ENCODE measurements at regions not wholly inside any gene's neighbourhood (a gene's known extent, or its start where the extent isn't known, plus 50 kb on each side); places are given as distances from the start of the nearest gene placed in this dataset.

DNA sequence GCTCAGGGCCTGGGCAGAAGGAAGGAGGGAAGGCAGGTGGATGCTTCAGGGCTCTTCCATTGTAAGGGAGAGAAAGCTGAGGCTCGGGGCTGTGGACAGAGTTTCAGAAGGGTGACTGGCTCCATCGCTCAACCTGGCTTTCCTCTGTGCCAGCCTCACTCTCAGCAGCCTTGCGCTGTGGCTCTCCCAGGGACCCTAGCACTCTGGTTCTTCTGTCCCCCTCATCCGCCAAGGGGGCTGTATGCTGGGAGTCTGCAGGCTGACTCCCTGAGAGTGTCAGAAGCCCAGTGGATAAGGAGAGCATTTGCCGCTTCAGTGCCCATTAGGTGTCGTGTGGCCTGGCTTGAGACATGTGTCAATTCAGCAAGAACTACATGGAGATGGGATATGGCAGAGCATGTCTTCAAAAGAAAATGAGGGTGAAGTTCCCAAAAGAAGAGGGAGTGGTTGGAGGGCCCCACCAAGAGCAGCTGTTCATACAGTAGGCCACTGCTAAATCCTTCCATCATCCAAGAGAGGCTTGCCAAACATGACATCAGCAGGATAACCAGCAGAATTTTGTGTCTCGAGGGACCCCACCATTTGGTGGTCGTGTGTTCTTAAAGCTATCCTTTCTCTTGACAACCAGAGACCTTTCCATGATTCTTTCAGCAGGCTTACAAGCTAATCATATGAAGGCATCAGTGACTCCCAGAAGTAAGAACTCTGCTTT lies 148.2 kb downstream of the IRX5 start:
- H3K27me3 ChIP-seq (ENCODE audit: insufficient read depth) = no peaks in the 10 kb centered on the region
- WGBS (ENCODE audit: low lambda C conversion rate) = 25% methylated on average over 8 of the region's 8 CpGs
- no peak for DNase-seq
- no peaks in the 10 kb centered on the region for H3K9me2 ChIP-seq
- H3K27ac ChIP-seq (ENCODE audit: low read depth in 2 of 2, low read length in 1 of 2) = no peak overlapping the region
- no peaks in the 10 kb centered on the region for H3K79me2 ChIP-seq (ENCODE audit: insufficient read depth)
- H3K4me2 ChIP-seq = no peak overlapping the region
- H3K36me3 ChIP-seq (replicated peaks in 1 of 2; ENCODE audit: control insufficient read depth in 1 of 2, insufficient read depth in 2 of 2, low read length in 1 of 2) = no peaks in the 10 kb centered on the region
- H3K9me3 ChIP-seq = no peaks in the 10 kb centered on the region
- H2AFZ ChIP-seq (ENCODE audit: low read depth) = no peak overlapping the region
- H3K9ac ChIP-seq = no peak overlapping the region
- no peaks in the 10 kb centered on the region for H4K20me1 ChIP-seq (ENCODE audit: insufficient read depth)
- H3K4me3 ChIP-seq (ENCODE audit: low read depth in 2 of 2, low read length in 1 of 2) = no peak overlapping the region
- no peaks in the 10 kb centered on the region for H3F3A ChIP-seq (replicated peaks; ENCODE audit: insufficient read depth)
- H3K4me1 ChIP-seq (ENCODE audit: control insufficient read depth in 1 of 2, insufficient read depth in 2 of 2, low read depth in 1 of 2, low read length in 1 of 2) = no peaks in the 10 kb centered on the region; a peak in 1 of 4 replicates
- POLR2A ChIA-PET = no interaction called here
- TF ChIP-seq TAF1 (IDR thresholded peaks at IDR 0.05; ENCODE audit: borderline replicate concordance, low read depth, low read length) (no peak), RFX5 (IDR thresholded peaks at IDR 0.05; ENCODE audit: low read length) (no peak), YY1 (IDR thresholded peaks at IDR 0.05; ENCODE audit: low read depth) (no peak), JUND (IDR thresholded peaks at IDR 0.05) (no peak)
- TF ChIP-seq, protein P1, sequence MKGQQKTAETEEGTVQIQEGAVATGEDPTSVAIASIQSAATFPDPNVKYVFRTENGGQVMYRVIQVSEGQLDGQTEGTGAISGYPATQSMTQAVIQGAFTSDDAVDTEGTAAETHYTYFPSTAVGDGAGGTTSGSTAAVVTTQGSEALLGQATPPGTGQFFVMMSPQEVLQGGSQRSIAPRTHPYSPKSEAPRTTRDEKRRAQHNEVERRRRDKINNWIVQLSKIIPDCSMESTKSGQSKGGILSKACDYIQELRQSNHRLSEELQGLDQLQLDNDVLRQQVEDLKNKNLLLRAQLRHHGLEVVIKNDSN (IDR thresholded peaks at IDR 0.05; ENCODE audit: borderline replicate concordance, low read depth) = no peak
- CTCF ChIA-PET = no interaction called here

- CTCF ChIA-PET = interaction anchor here (0.9 kb wide), 1 partner anchor 289 kb away, joined by 3 read pairs; no protein-coding TSS in a partner anchor
- WGBS (ENCODE audit: low lambda C conversion rate) = 56% methylated on average over 16 of the region's 16 CpGs
- no peak for TF ChIP-seq NRF1 (IDR thresholded peaks at IDR 0.05; ENCODE audit: low read depth, low read length)
- TF ChIP-seq, protein P2, sequence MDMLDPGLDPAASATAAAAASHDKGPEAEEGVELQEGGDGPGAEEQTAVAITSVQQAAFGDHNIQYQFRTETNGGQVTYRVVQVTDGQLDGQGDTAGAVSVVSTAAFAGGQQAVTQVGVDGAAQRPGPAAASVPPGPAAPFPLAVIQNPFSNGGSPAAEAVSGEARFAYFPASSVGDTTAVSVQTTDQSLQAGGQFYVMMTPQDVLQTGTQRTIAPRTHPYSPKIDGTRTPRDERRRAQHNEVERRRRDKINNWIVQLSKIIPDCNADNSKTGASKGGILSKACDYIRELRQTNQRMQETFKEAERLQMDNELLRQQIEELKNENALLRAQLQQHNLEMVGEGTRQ (IDR thresholded peaks at IDR 0.05; ENCODE audit: borderline replicate concordance, low read depth, low read length) = no peak
These were observed 151.2 kb downstream of the IRX5 start for GRCh38 chr16:55081622-55082590.

More at GRCh38 chr16:55081622-55082590, 151.2 kb downstream of the IRX5 start:
- Histone ChIP-seq H4K20me1 (ENCODE audit: insufficient read depth) (no peaks in the 10 kb centered on the region), H3K27ac (ENCODE audit: low read depth in 2 of 2, low read length in 1 of 2) (no peak overlapping the region), H3K9me3 (no peaks in the 10 kb centered on the region), H3F3A (replicated peaks; ENCODE audit: insufficient read depth) (no peaks in the 10 kb centered on the region), H3K4me1 (ENCODE audit: control insufficient read depth in 1 of 2, insufficient read depth in 2 of 2, low read depth in 1 of 2, low read length in 1 of 2) (no peaks in the 10 kb centered on the region; a peak in 1 of 4 replicates), H3K9me2 (no peaks in the 10 kb centered on the region), H3K9ac (no peak overlapping the region), H3K4me2 (no peak overlapping the region), H2AFZ (ENCODE audit: low read depth) (no peak overlapping the region), H3K79me2 (ENCODE audit: insufficient read depth) (no peaks in the 10 kb centered on the region), H3K4me3 (ENCODE audit: low read depth in 2 of 2, low read length in 1 of 2) (no peak overlapping the region), H3K36me3 (replicated peaks in 1 of 2; ENCODE audit: control insufficient read depth in 1 of 2, insufficient read depth in 2 of 2, low read length in 1 of 2) (no peaks in the 10 kb centered on the region), H3K27me3 (ENCODE audit: insufficient read depth) (no peaks in the 10 kb centered on the region)
- POLR2A ChIA-PET = no interaction called here
- no peak for DNase-seq

All from SK-N-SH (cell line).